AG04450 (cell line): ENCODE measurements at regions not wholly inside any gene's neighbourhood (a gene's known extent, or its start where the extent isn't known, plus 50 kb on each side); places are given as distances from the start of the nearest gene placed in this dataset.

Experiments used
- CTCF ChIA-PET: fragments of 300-600, 350-600 bp; formaldehyde crosslinking; extraction: SDS; loops from one replicate; lab custom pipeline; 2022; ENCODE audit warnings: antibody characterized with exemption, inconsistent platforms; lab: Charles Lee
- POLR2A ChIA-PET: fragments of 350-600 bp; formaldehyde crosslinking; extraction: SDS; loops from one replicate; lab custom pipeline; 2021; ENCODE audit warnings: antibody characterized with exemption, inconsistent platforms; lab: Yijun Ruan, JAX
- DNase-seq: peaks from one replicate; pipeline ENCODE4 v3.0.0-alpha.2; 2011; ENCODE audit warnings: low read depth, low spot score
- H3K27ac ChIP-seq: one replicate; pipeline ENCODE4 v1.5.1; 2012; ENCODE audit warnings: low read depth, low read length, control low read depth
- H3K27me3 ChIP-seq: one replicate; pipeline ENCODE4 v1.6.0; 2012; ENCODE audit warnings: low read length; ENCODE audit not compliant: control insufficient read depth, insufficient read depth
- H3K4me3 ChIP-seq: 2 replicates; pipeline ENCODE4 v1.5.1; 2011; ENCODE audit warnings: mild to moderate bottlenecking, low read depth, low read length, control low read depth
- H3K9me3 ChIP-seq: 2 replicates; pipeline ENCODE4 v1.5.1; 2012; ENCODE audit warnings: low read length; ENCODE audit not compliant: control insufficient read depth, insufficient read depth
- TF ChIP-seq, protein P1 (sequence below): IDR thresholded peaks from 2 replicates; pipeline ENCODE4 v1.5.1; 2011; ENCODE audit warnings: low read depth, low read length, control low read depth, inconsistent platforms

DNA sequence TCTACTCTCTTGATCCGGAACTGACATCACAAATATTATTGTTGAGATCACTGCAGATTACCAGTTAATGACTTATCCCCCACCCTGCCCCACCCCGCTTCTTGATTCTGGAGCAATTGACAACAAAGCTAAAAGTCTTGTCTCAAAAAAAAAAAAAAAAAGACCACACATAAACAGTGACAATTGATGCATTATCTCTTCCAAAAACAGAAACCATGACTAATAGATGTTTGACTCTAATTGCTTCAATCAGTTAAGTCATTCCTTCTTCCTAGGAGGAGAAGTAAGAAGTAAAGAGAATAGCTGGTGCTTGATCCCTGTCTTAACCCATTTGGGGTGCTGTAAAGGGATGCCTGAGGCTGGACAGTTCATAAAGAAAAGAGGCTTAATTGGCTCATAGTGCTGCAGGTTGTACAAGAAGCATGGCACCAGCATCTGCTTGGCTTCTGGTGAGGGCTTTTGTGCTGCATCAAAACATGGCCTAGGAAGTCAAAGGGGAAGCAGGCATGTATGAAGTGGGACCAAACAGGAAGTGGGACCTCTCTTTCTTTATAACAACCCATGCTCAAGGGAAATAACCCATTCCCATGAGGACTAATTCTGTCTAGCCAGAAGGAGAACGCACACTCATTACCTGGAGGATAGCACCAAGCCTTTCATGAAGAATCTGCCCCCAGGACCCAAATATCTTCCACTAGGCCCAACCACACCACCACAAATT, 158.7 kb downstream of the TMEM167A start:
- ChIA-PET CTCF (no interaction called here), POLR2A (interaction anchor here (0.7 kb wide), 1 partner anchor 26 kb away, joined by 7 read pairs; no protein-coding TSS in a partner anchor)
- H3K27me3 ChIP-seq = peaks cover 3% of the 10 kb centered on the region
- DNase-seq = no peak
- no peak overlapping the region for H3K4me3 ChIP-seq
- TF ChIP-seq, protein P1, sequence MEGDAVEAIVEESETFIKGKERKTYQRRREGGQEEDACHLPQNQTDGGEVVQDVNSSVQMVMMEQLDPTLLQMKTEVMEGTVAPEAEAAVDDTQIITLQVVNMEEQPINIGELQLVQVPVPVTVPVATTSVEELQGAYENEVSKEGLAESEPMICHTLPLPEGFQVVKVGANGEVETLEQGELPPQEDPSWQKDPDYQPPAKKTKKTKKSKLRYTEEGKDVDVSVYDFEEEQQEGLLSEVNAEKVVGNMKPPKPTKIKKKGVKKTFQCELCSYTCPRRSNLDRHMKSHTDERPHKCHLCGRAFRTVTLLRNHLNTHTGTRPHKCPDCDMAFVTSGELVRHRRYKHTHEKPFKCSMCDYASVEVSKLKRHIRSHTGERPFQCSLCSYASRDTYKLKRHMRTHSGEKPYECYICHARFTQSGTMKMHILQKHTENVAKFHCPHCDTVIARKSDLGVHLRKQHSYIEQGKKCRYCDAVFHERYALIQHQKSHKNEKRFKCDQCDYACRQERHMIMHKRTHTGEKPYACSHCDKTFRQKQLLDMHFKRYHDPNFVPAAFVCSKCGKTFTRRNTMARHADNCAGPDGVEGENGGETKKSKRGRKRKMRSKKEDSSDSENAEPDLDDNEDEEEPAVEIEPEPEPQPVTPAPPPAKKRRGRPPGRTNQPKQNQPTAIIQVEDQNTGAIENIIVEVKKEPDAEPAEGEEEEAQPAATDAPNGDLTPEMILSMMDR = no peak
- H3K27ac ChIP-seq = no peak overlapping the region
- H3K9me3 ChIP-seq = no peaks in the 10 kb centered on the region

DNA sequence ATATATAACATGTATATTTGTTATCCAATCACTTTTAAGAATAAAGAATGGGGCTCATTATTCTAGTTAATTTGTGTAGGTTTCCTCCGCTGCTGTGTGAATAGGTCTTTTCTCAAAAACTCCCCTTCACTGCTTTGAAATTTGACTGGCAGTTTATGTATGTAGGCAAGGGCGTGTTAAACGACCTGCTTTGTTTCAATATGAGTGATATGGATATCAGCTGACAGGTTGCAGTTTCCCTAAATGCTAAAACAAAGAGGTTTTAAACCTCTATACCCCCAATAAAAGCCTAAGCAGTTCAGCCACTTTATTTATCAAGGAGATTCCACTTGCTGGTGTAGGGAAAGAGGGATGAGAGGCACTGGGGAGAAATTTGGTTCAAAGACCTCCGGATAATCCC, 159.6 kb downstream of the TMEM167A start:
- Histone ChIP-seq H3K9me3 (no peaks in the 10 kb centered on the region), H3K27ac (no peak overlapping the region), H3K27me3 (peaks cover 3% of the 10 kb centered on the region), H3K4me3 (no peak overlapping the region)
- POLR2A ChIA-PET = no interaction called here
- CTCF ChIA-PET = no interaction called here
- no peak for DNase-seq
- TF ChIP-seq, protein P1 = no peak

DNA sequence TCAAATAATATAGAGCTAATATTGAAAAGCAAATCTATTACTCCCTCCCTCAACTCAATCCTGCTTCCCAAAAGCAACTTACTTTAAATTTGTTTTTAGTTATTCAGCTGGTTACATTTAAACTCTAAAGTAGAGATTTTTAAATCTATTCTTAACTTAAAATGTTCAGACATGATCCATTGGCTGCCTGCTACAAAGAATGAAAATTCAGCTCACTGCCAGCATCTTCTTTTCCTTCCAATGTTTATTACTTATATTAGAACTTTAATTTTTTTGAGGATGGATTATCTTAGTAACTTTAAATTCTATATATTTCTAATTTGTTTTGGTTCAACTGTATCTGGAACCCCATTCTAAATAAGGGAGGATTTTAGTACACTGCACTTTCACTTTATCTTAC, 163.2 kb downstream of the TMEM167A start:
- ChIA-PET CTCF (no interaction called here), POLR2A (no interaction called here)
- H3K27ac ChIP-seq = no peak overlapping the region
- no peaks in the 10 kb centered on the region for H3K27me3 ChIP-seq
- TF ChIP-seq, protein P1 = no peak
- H3K9me3 ChIP-seq = no peaks in the 10 kb centered on the region
- DNase-seq = no peak
- no peak overlapping the region for H3K4me3 ChIP-seq

- no peak overlapping the region for H3K4me3 ChIP-seq
- no peaks in the 10 kb centered on the region for H3K27me3 ChIP-seq
- ChIA-PET POLR2A (no interaction called here), CTCF (no interaction called here)
- DNase-seq = no peak
- H3K9me3 ChIP-seq = no peaks in the 10 kb centered on the region
- TF ChIP-seq, protein P1 = no peak
- H3K27ac ChIP-seq = no peak overlapping the region
Observed at GRCh38 chr5:82912462-82912861, 164.7 kb downstream of the TMEM167A start.

- no peak for DNase-seq
- H3K27me3 ChIP-seq = no peaks in the 10 kb centered on the region
- TF ChIP-seq, protein P1 = no peak
- H3K4me3 ChIP-seq = no peak overlapping the region
- ChIA-PET POLR2A (no interaction called here), CTCF (no interaction called here)
- no peak overlapping the region for H3K27ac ChIP-seq
- H3K9me3 ChIP-seq = no peaks in the 10 kb centered on the region
Observed at GRCh38 chr5:82911910-82912309, 165.3 kb downstream of the TMEM167A start.
